ENCODE measurements at regions not wholly inside any gene's neighbourhood (a gene's known extent, or its start where the extent isn't known, plus 50 kb on each side); places are given as distances from the start of the nearest gene placed in this dataset.

- POLR2A ChIA-PET = no interaction called here
- Histone ChIP-seq H3K9me3 (ENCODE audit: control insufficient read depth, insufficient read depth, low read depth, low read length) (no peaks in the 10 kb centered on the region), H3K27ac (ENCODE audit: extremely low read depth, low read depth, low read length) (no peak overlapping the region), H3K36me3 (ENCODE audit: control insufficient read depth in 2 of 2, insufficient read depth in 1 of 2, low read length in 2 of 2) (no peaks in the 10 kb centered on the region), H3K4me3 (ENCODE audit: low read depth, low read length) (no peak overlapping the region), H3K4me1 (ENCODE audit: control insufficient read depth, insufficient read depth, low read length) (no peaks in the 10 kb centered on the region)
- TF ChIP-seq IKZF3 (tag by site-specific recombination; IDR thresholded peaks at IDR 0.05) = no peak
- TF ChIP-seq ZNF549 (tag by site-specific recombination; IDR thresholded peaks at IDR 0.05) = no peak
- no peak for TF ChIP-seq ZNF175 (tag by site-specific recombination; IDR thresholded peaks at IDR 0.05)
- TF ChIP-seq ZNF555 (tag by site-specific recombination; conservative IDR thresholded peaks at IDR 0.05) = no peak
- no peak for TF ChIP-seq ZSCAN18 (tag by site-specific recombination; IDR thresholded peaks at IDR 0.05)
- no peak for TF ChIP-seq ZNF664 (tag by site-specific recombination; IDR thresholded peaks at IDR 0.05)
- no peak for TF ChIP-seq ZBTB10 (tag by site-specific recombination; IDR thresholded peaks at IDR 0.05)
- TF ChIP-seq ZNF596 (tag by site-specific recombination; IDR thresholded peaks at IDR 0.05) = no peak
- TF ChIP-seq ZNF645 (tag by site-specific recombination; IDR thresholded peaks at IDR 0.05) = no peak
- TF ChIP-seq PRDM4 (tag by site-specific recombination; IDR thresholded peaks at IDR 0.05) = no peak
- no peak for TF ChIP-seq FEZF1 (tag by site-specific recombination; IDR thresholded peaks at IDR 0.05)
- TF ChIP-seq ZNF837 (tag by site-specific recombination; IDR thresholded peaks at IDR 0.05) = no peak
- TF ChIP-seq ZNF449 (tag by site-specific recombination; IDR thresholded peaks at IDR 0.05) = no peak
- TF ChIP-seq ZNF747 (tag by site-specific recombination; IDR thresholded peaks at IDR 0.05) = no peak
- no peak for TF ChIP-seq ZNF138 (tag by site-specific recombination; IDR thresholded peaks at IDR 0.05; ENCODE audit: borderline replicate concordance)
- no peak for TF ChIP-seq GLIS1 (tag by site-specific recombination; IDR thresholded peaks at IDR 0.05)
- TF ChIP-seq ZNF280D (tag by site-specific recombination; IDR thresholded peaks at IDR 0.05) = no peak
- TF ChIP-seq ZNF473 (tag by site-specific recombination; IDR thresholded peaks at IDR 0.05) = no peak
- TF ChIP-seq ZNF791 (tag by site-specific recombination; IDR thresholded peaks at IDR 0.05) = no peak
- no peak for TF ChIP-seq ZNF623 (tag by site-specific recombination; IDR thresholded peaks at IDR 0.05)
- CTCF ChIA-PET = no interaction called here
These were observed 181.0 kb upstream of the TMEM106B start for GRCh38 chr7:12030116-12030515.

All from HEK293 (cell line).